HEK293T (cell line): ENCODE measurements at regions not wholly inside any gene's neighbourhood (a gene's known extent, or its start where the extent isn't known, plus 50 kb on each side); places are given as distances from the start of the nearest gene placed in this dataset.

Source experiments
- BHLHE40 ChIP-seq: fragments of 450-650 bp; IDR thresholded peaks from 2 replicates; pipeline ENCODE4 v1.6.1; 2016; ENCODE audit warnings: mild to moderate bottlenecking, moderate library complexity, borderline replicate concordance
- FOXM1 ChIP-seq: fragments of 450-650 bp; IDR thresholded peaks from 2 replicates; pipeline ENCODE4 v1.6.1; 2017; ENCODE audit warnings: mild to moderate bottlenecking, borderline replicate concordance
- LEF1 ChIP-seq: fragments of 450-650 bp; IDR thresholded peaks from 2 replicates; pipeline ENCODE4 v1.6.1; 2017; ENCODE audit warnings: mild to moderate bottlenecking, borderline replicate concordance
- SP1 ChIP-seq: fragments of 450-650 bp; IDR thresholded peaks from 2 replicates; pipeline ENCODE4 v1.6.1; 2017

DNA sequence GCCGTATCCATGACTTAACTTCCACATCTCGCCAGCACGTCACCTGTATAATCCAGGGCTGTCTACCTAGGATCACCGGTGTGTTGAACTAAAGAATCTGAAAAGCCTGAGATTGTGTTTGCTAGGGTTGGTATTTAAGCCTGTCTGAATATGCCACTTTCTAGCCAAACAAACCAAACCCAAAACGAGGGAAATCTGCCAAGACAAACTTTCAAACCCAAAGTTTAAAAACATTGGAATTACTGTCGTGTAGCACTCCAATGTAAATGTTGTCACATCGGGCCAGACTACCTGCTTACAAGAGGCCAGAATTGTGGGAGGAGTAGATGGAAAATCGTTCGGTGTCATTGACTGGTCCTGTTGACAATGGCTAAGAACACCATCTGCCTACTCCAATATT, 747.8 kb downstream of the EFNB2 start:
- TF ChIP-seq FOXM1 (no peak), BHLHE40 (no peak), SP1 (no peak), LEF1 (no peak)
